NCI-H82 treated with DMSO at 0.1 percent for 48 hours (cell line): ENCODE measurements at regions not wholly inside any gene's neighbourhood (a gene's known extent, or its start where the extent isn't known, plus 50 kb on each side); places are given as distances from the start of the nearest gene placed in this dataset.
"Not testable (repeated sequence)": the region's sequence is repeated elsewhere in the genome, so short reads cannot be mapped to it uniquely, and the experiment has no call there.

ENCODE experiments used
- DNase-seq: peaks from one replicate; lab custom pipeline; 2025; ENCODE audit not compliant: unreplicated experiment; lab: John Stamatoyannopoulos, UW

DNA sequence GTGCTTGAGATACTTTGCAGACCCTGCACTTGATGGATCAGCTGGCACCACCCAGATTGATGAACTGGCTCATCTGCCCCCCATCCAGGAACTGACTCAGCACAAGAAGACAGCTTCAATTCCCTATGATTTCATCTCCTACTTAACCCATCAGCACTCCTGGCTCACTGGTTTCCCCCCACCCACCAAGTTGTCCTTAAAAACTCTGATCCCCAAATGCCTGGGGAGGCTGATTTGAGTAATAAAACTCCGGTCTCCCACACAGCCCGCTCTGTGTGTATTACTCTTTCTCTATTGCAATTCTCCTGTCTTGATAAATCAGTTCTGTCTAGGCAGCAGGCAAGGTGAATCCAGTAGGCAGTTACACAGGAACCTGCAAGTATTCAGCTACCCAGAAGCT, 102.1 kb upstream of the TMTC4 start:
- DNase-seq = not testable (repeated sequence)

DNA sequence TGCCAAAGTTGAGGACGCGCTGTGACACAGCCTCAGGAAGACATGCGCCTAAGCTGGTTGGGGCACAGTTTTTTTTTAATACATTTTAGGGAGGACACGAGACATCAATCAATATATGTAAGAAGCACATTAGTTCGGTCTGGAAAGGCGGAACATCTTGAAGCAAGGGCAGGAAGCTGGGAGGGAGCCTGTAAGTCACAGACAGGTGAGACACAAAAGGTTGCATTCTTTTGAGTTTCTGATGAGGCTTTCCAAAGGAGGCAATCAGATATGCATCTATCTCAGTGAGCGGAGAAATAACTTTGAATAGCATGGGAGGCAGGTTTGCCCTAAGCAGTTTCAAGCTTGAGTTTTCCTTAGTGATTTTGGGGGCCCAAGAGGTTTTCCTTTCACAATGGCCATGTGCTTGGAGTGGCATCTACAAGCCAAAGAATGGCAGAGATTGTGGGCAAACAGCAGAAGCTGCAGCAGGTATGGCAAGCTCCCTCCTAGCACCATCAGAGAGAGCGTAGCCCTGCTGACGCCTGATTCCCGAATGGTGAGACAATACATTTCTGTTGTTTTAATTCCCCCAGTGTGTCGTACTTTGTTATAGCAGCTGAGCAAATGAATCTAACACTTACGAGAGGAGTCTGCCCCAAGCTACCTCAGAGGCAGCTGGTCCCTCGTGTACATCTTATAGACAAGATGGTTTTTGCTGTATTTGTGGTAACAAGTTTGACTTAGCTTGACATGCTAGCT, 99.5 kb upstream of the TMTC4 start:
- no peak for DNase-seq

DNA sequence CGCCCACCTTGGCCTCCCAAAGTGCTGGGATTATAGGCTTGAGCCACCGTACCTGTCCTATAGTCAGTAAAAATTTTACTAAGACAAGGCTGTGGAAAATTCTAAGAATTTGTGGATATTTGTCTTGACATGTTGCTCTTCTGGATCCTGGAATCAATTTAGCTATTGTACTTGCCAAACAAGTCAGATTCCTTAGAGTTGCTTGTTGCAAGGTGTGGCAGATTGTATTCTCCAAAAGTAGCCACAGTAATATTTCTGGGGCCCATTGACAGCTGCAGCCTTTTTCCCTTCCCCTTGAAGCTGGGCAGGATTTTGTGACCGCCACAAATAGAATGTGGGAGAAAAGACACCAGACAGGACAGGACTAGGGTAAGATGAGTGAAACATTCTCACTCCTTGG, 98.8 kb upstream of the TMTC4 start:
- DNase-seq = no peak

DNA sequence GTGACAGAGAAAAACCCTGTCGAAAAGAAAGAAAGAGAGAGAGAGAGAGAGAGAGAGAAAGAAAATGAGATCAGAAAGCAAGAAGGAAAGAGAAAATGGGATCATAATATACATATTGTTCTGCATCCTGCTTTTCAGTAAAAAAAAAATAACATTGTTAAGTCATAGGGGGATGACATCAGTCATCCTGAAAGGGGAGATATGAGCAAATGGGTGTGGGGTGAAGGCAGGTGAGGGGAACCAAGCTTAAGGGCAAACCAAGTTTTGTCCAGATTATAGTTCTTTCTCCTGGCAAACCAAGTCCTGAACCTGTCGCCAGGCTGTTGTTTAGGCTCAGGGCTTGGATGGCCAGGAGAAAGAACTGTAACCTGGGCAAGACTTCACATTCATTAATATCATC, 92.6 kb upstream of the TMTC4 start:
- DNase-seq = no peak

DNA sequence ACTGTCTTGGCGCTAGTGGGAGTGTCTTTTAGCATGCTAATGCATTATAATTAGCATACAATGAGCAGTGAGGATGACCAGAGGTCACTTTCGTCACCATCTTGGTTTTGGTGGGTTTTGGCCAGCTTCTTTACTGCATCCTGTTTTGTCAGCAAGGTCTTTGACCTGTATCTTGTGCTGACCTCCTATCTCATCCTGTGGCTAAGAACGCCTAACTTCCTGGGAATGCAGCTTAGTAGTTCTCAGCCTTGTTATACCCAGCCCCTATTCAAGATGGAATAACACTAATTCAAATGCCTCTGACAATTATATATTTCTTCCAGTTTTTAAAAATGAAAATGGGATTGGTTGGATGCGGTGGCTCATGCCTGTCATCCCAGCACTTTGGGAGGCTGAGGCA, 92.0 kb upstream of the TMTC4 start:
- DNase-seq = not testable (repeated sequence)

DNA sequence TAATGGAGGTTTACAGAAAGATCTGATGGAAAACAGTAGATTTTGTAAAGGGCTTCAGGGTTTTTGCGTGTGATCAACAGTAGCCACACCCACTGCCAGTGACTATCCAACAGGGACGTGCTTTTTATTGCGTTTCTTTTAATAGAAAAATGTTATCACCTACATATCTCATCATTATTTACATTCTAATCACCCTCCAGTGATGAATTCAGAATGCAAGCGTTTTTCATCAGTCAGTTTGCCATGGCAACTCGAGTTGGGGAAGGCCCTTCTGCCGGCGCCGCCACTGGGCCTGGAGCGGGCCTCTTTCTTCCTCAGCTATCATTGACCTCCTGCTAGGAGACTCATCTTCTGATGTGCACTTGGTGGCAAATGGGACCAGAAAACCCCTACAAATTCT, 90.3 kb upstream of the TMTC4 start:
- DNase-seq = no peak

DNA sequence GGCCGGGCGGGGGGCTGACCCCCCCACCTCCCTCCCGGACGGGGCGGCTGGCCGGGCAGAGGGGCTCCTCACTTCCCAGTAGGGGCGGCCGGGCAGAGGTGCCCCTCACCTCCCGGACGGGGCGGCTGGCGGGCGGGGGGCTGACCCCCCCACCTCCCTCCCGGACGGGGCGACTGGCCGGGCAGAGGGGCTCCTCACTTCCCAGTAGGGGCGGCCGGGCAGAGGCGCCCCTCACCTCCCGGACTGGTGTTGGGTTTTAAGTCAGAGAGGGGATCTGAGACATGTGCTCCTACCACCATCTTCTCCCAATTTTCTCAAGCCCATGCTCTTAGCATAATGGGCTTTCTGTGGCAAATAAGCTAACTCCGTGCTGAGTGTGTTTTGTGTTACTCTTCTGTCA, 87.5 kb upstream of the TMTC4 start:
- DNase-seq = not testable (repeated sequence)

DNA sequence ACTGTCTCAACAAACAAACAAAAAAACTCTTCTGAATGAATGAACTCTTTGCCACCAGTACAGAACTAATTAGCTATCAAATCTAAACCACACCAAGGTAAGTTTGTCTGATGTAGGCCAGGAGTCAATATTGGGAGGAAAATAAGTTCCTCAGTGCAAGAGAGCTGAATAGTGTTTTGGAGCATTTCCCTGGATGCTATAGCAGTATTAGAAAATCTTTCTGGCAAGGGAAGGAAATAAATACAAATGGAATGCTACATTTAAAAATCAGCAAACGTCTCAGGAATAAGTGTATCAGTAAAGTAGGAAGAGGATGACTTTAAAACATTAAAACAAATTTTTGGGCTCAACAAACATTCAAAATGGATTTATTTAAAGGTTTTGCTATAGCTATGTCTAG, 81.3 kb upstream of the TMTC4 start:
- DNase-seq = no peak

DNA sequence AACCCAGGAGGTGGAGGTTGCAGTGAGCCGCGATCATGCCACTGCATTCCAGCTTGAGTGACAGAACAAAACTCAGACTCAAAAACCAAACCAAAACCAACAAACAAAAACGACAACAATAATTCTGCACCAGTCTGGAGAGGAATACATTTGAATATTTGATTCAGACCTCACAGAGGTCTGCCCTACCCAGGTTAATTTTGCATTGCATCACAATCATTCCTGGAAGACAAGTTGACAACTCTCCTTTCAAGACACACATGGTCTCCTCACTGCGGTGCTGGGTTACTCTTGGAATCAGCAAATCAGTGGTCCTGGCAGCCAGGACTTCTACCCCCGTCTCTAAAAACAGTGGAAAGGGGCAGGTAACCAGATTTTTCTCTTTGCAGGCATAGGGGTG, 79.9 kb upstream of the TMTC4 start:
- DNase-seq = no peak

DNA sequence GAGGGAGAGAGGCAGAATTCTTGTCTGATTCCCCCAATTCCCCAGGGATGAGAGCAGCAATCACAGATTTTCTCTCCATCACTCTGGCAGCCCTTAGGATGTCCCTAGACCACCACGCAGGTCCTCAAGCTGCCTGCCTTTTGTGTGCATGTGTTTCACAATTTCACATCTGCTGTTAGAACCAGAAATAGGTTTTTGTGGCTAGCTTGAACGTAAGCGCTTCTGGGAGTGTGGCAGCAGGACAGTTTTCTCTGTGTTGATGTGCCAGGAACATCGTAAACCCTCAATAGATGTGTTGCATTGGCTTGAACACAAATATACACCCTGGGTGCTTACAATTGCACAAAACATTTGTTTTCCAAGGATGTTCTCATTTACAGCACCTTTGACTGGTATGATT, 78.8 kb upstream of the TMTC4 start:
- no peak for DNase-seq

DNA sequence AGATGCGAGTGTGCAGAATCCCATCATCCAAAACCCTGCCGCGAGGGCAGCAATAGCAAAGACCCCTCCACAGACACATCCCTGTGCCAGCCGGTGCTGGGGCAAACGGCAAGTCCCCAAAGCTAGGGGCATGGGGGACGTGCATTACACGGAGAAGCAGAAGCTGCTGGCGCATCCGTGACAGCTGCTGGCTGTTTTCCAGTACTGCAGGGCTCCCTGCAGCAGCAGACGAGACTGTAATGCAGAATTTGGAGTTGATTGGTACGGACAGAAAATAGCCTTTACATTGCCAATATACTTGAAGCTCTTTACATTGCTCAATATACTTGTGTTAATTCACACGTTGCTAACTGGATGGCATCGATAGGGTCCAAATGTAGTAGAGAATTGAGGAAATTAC, 77.2 kb upstream of the TMTC4 start:
- DNase-seq = no peak

DNA sequence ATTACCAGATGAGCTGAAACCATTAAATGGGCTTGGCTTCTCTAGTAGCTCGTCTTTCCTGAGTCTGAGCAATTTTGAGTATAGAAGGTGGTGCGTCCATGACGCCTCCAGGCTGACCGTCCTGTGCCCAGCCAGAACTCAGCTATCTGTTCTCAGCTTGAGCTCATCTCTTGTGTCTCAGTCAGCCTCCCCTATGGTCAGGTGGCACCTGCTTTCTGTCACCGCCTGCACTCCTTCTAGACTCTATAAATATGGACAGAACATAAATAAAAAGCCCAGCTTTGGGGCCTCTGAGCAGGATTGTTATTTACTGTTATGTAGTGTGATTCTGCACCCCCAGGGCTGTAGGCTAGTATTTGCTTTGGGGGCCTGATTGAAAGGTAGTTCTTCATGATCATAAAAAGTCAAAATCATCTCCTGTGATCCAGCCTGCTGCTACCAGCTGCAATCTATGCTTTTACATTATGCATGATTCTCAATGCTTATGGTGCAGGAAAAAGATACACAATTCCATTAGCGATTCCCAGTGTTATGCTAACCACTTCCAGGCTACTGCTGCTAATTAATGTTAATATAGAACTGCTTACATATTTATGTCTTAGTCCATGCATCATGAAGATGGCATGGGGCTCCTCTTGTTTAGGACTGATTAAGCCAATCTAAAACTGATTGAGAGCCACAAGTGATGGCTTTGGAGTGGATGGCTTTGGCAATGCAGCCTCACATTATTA, 72.5 kb upstream of the TMTC4 start:
- DNase-seq = no peak

DNA sequence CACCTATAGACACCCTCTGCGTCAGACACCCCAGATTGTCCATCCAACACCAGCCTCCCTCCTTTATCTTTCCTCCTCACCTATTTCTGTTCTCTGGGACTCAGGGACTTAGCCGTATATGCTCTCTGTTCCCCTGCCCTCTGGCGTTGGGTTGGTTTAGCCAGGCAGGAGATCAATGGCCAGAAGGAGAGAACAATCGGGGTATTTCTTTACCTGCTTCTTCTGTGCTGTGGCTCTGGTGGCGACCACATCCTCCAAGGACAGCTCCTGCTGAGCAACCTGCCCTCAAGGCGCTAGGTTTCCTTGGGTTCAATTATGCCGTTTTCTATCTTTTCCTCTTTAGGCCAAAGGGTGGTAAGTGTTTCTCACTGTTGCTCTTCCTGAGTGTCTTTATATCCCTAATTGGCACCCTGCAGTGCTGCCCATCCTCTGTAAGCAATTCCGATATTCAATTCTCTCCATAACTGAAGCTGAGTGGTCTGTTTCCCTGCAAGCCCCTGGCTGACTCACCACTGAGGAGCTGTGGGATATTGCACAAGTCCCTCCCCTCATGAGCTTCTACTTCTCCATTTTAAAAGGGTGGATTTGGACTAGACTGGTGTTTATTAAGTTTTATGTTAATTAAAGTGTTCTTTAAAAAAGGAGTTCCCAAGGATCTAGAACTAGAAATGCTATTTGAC, 63.7 kb upstream of the TMTC4 start:
- no peak for DNase-seq

DNA sequence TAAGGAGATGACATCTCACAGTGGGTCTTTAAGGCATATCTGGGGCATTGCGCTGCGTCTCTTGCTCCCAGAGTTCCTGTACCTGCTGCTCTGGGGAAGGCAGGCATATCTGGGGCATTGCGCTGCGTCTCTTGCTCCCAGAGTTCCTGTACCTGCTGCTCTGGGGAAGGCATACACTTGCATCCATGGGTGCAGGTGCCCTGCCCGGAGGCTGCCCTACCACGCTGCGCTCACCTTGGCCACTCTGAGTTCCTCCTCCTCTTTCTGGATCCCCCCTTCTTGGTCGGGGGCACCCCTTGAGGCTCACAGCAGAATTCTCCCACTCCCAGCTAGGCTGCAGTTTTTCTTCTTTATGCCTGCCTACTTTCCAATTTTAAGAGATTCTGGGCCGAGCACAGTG, 60.9 kb upstream of the TMTC4 start:
- no peak for DNase-seq

DNA sequence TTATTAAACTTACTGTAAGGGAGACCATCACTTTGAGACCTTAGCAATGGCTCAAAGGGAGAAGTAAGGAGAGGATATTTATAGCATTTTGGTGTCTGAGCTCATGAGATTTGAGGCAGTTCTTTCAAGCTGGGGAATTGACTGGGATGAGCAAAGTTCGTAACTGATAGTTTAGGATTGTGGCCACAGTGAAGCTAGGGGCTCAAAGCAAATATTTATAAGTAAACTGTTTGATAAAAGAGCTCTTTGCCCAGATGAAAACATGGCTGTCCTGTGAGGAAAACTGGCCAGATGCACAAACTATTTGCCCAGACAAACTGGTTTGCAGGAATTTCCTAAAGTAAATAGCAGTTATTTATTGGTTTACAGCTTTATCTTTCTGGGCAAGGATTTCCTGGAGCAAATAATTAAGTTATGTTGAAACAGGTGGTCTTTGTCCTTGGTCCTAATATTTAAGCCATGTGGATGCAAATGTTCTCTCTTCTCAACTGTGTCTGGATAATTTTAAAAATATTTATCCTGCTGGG, 59.7 kb upstream of the TMTC4 start:
- DNase-seq = no peak

DNA sequence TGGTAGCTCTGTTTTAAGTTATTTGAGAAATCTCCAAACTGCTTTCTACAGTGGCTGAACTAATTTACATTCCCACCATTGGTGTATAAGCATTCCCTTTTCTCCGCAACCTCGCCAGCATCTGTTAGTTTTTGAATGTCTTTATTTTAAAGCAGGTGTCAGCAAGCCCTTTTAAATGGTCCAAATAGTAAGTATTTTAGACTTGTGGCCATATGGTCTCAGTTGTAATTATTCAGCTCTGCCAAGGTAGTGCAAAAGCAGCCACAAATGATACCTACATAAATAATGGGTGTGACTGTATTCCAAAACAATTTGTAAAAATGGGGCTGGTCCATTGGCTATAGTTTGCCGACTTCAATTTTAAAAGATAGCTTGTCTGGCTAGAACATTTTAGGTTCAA, 58.7 kb upstream of the TMTC4 start:
- DNase-seq = no peak

DNA sequence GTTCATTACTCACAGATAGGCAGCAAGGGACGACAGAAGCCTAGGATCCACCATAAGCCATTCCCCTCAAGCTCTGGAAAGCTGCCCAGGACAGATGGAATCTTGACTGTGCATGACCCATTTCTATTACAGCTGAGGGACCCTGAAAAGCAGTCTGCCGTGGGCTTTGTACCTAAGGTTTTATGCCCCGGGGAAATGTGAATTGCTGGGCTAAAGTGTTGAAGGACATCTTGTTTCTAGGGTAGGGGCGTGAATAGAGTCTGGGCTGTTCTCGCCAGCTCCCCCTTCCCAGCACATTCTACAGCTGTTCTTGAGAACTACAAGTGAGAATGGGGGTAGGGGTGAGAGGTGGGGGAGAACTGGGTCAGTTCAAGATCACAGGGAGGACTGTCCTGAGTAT, 53.6 kb upstream of the TMTC4 start:
- DNase-seq = no peak

DNA sequence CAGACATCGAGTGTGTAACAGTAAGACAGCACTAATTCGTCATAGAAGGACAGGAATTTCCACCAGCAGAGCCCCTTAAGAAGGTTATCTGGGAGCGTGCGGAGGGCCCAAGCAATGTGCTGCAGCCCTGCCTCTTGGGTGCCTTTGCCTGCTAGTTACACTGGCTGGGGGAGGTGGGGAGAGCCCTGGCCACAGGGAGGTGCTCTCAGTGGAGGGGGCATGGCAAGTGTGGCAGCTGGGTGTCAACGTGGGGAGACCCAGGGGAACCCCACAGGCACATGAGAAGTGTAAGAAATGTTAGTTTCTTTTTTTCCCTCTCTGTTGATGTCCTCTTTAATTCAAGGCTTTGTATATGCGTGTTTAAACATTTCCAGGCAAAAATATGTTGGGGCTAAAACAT, 50.9 kb upstream of the TMTC4 start:
- no peak for DNase-seq

DNA sequence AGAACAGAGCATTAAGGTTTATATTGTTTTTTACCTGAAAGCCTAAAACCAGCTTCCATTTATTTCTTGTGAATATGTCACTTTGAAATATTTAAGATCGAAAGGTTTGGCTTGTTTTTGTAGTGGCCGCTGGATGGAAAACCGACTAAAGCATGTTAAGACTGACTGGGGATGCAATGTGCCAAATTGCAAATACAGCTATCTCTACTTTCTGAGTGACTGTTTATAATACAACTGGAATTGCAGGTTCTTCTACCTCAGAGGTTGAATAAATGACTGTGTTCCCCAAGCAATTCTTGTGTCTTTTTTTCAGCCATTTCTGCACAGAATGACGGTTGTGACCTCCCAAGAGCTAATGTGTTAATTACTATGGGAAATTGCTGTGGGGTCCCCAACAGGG, 50.0 kb upstream of the TMTC4 start:
- no peak for DNase-seq
